SK-N-SH (cell line): ENCODE measurements at regions not wholly inside any gene's neighbourhood (a gene's known extent, or its start where the extent isn't known, plus 50 kb on each side); places are given as distances from the start of the nearest gene placed in this dataset.

ENCODE experiments used
- CTCF ChIA-PET: fragments of 300-600, 350-600 bp; formaldehyde crosslinking; extraction: SDS; loops from one replicate; lab custom pipeline; 2021; lab: Yijun Ruan, JAX
- POLR2A ChIA-PET: fragments of 350-600 bp; sonication (Branson Sonifier 250); formaldehyde crosslinking; extraction: SDS; loops from one replicate; lab custom pipeline; 2020; ENCODE audit warnings: antibody characterized with exemption, inconsistent platforms; lab: Yijun Ruan, JAX
- DNase-seq: peaks from one replicate; pipeline ENCODE4 v3.0.0; 2012
- H2AFZ ChIP-seq: fragments of 200-600 bp; sonication (generic); 2 replicates; pipeline ENCODE4 v1.8.1; 2016; ENCODE audit warnings: antibody characterized with exemption, mild to moderate bottlenecking, low read depth
- H3F3A ChIP-seq: fragments of 200-600 bp; sonication (generic); replicated peaks from 2 replicates; pipeline ENCODE3; 2016; ENCODE audit warnings: antibody characterized with exemption, mild to moderate bottlenecking; ENCODE audit not compliant: insufficient read depth
- H3K27ac ChIP-seq, 2 experiments: fragments of 200-500 bp in 1 of 2; fragments of 200-600 bp in 1 of 2; sonication (Bioruptor generic) in 1 of 2; sonication (generic), shearing (Covaris generic) in 1 of 2; 2 replicates each; pipeline versions ENCODE4 v1.5.1 to v1.6.1; 2014 to 2016; ENCODE audit warnings: low read depth in 2 of 2, inconsistent platforms in 1 of 2, low read length in 1 of 2, mild to moderate bottlenecking in 1 of 2, mixed read lengths in 1 of 2
- H3K27me3 ChIP-seq: fragments of 200-600 bp; sonication (generic), shearing (Covaris generic); 2 replicates; pipeline ENCODE4 v1.6.1; 2016; ENCODE audit warnings: mixed run types; ENCODE audit not compliant: insufficient read depth
- H3K36me3 ChIP-seq, 2 experiments: fragments of 200-500 bp in 1 of 2; fragments of 200-600 bp in 1 of 2; sonication (Bioruptor generic) in 1 of 2; sonication (generic) in 1 of 2; replicated peaks in 1 of 2; 2 replicates each; pipeline versions ENCODE3 to v1.5.1; 2014 to 2016; ENCODE audit warnings: low read length in 1 of 2, mild to moderate bottlenecking in 1 of 2; ENCODE audit not compliant: insufficient read depth in 2 of 2, control insufficient read depth in 1 of 2
- H3K4me1 ChIP-seq, 2 experiments: fragments of 200-500 bp in 1 of 2; fragments of 200-600 bp in 1 of 2; sonication (Bioruptor generic) in 1 of 2; sonication (generic), shearing (Covaris generic) in 1 of 2; 2 replicates each; pipeline versions ENCODE4 v1.5.1 to v1.6.1; 2014 to 2016; ENCODE audit warnings: low read depth in 1 of 2, low read length in 1 of 2, mixed run types in 1 of 2; ENCODE audit not compliant: insufficient read depth in 2 of 2, control insufficient read depth in 1 of 2
- H3K4me2 ChIP-seq: fragments of 200-600 bp; sonication (generic), shearing (Covaris generic); 2 replicates; pipeline ENCODE4 v1.6.1; 2017; ENCODE audit warnings: mixed run types
- H3K4me3 ChIP-seq, 2 experiments: fragments of 200-500 bp in 1 of 2; fragments of 200-600 bp in 1 of 2; sonication (Bioruptor generic) in 1 of 2; sonication (generic), shearing (Covaris generic) in 1 of 2; 2 replicates each; pipeline versions ENCODE4 v1.5.1 to v1.8.1; 2014 to 2016; ENCODE audit warnings: low read depth in 2 of 2, inconsistent platforms in 1 of 2, low read length in 1 of 2, mild to moderate bottlenecking in 1 of 2, mixed read lengths in 1 of 2, moderate library complexity in 1 of 2
- H3K79me2 ChIP-seq: fragments of 200-600 bp; sonication (generic); 2 replicates; pipeline ENCODE4 v1.8.1; 2017; ENCODE audit warnings: mild to moderate bottlenecking; ENCODE audit not compliant: insufficient read depth
- H3K9ac ChIP-seq: fragments of 200-600 bp; sonication (generic); 2 replicates; pipeline ENCODE4 v1.6.1; 2017; ENCODE audit warnings: mixed run types
- H3K9me2 ChIP-seq: fragments of 200-600 bp; sonication (generic); 2 replicates; pipeline ENCODE4 v1.6.1; 2017; ENCODE audit warnings: mixed run types
- H3K9me3 ChIP-seq: fragments of 200-600 bp; sonication (generic); 2 replicates; pipeline ENCODE4 v1.6.1; 2017; ENCODE audit warnings: mixed run types, mild to moderate bottlenecking, moderate library complexity
- H4K20me1 ChIP-seq: fragments of 200-600 bp; sonication (generic); 2 replicates; pipeline ENCODE4 v1.6.1; 2017; ENCODE audit warnings: mild to moderate bottlenecking, mixed run types; ENCODE audit not compliant: insufficient read depth
- CHD2 ChIP-seq: fragments of 150-350 bp; IDR thresholded peaks from 2 replicates; pipeline ENCODE4 v1.6.1; 2018; ENCODE audit warnings: low read length; ENCODE audit not compliant: partially characterized antibody
- CTCF ChIP-seq: fragments of 200-600 bp; sonication (generic); IDR thresholded peaks from 2 replicates; pipeline ENCODE4 v1.6.1; 2017; ENCODE audit warnings: antibody characterized with exemption, mild to moderate bottlenecking, moderate library complexity
- EZH2phosphoT487 ChIP-seq: fragments of 200-600 bp; sonication (generic); IDR thresholded peaks from 2 replicates; pipeline ENCODE4 v1.6.1; 2017; ENCODE audit warnings: low read depth, mixed run types, mild to moderate bottlenecking, antibody characterized with exemption, moderate library complexity, borderline replicate concordance
- FOSL2 ChIP-seq: IDR thresholded peaks from 2 replicates; pipeline ENCODE4 v1.4.0; 2012; ENCODE audit warnings: low read depth, mild to moderate bottlenecking, moderate library complexity, borderline replicate concordance
- FOXJ3 ChIP-seq: sonication (generic); formaldehyde crosslinking; IDR thresholded peaks from 2 replicates; pipeline ENCODE4 v1.5.1; 2020; ENCODE audit warnings: mild to moderate bottlenecking, missing genetic modification reagents
- GABPA ChIP-seq: IDR thresholded peaks from 2 replicates; pipeline ENCODE4 v1.4.0; 2012; ENCODE audit warnings: low read depth, mild to moderate bottlenecking
- IRF3 ChIP-seq: fragments of 150-350 bp; IDR thresholded peaks from 2 replicates; pipeline ENCODE4 v1.6.1; 2016; ENCODE audit warnings: mild to moderate bottlenecking, low read depth, low read length
- MAX ChIP-seq: IDR thresholded peaks from 2 replicates; pipeline ENCODE4 v1.4.0; 2012; ENCODE audit warnings: low read depth
- MEF2A ChIP-seq: IDR thresholded peaks from 2 replicates; pipeline ENCODE4 v1.4.0; 2012; ENCODE audit warnings: low read depth, borderline replicate concordance
- MXI1 ChIP-seq: IDR thresholded peaks from 2 replicates; pipeline ENCODE4 v1.6.1; 2012; ENCODE audit warnings: mild to moderate bottlenecking, low read depth, low read length, improper control_type of control experiment
- NFIC ChIP-seq: IDR thresholded peaks from 2 replicates; pipeline ENCODE4 v1.4.0; 2012; ENCODE audit warnings: borderline replicate concordance
- NRF1 ChIP-seq: IDR thresholded peaks from 2 replicates; pipeline ENCODE4 v1.6.1; 2012; ENCODE audit warnings: low read depth, mild to moderate bottlenecking, low read length
- POLR2AphosphoS5 ChIP-seq: IDR thresholded peaks from 2 replicates; pipeline ENCODE4 v1.6.1; 2012; ENCODE audit warnings: low read depth, low read length
- RAD21 ChIP-seq: IDR thresholded peaks from 2 replicates; pipeline ENCODE4 v1.6.1; 2012; ENCODE audit warnings: mild to moderate bottlenecking, low read length
- REST ChIP-seq: IDR thresholded peaks from 2 replicates; pipeline ENCODE4 v1.6.1; 2012; ENCODE audit warnings: mild to moderate bottlenecking, low read depth, low read length, moderate library complexity
- RXRA ChIP-seq: IDR thresholded peaks from 2 replicates; pipeline ENCODE4 v1.4.0; 2012; ENCODE audit warnings: low read depth, mild to moderate bottlenecking, borderline replicate concordance
- SIN3A ChIP-seq: IDR thresholded peaks from 2 replicates; pipeline ENCODE4 v1.6.1; 2012; ENCODE audit warnings: low read depth, mild to moderate bottlenecking, low read length, moderate library complexity, borderline replicate concordance
- SMC3 ChIP-seq: IDR thresholded peaks from 2 replicates; pipeline ENCODE4 v1.6.1; 2012; ENCODE audit warnings: low read depth, low read length, improper control_type of control experiment
- TAF1 ChIP-seq: IDR thresholded peaks from 2 replicates; pipeline ENCODE4 v1.6.1; 2012; ENCODE audit warnings: low read depth, mild to moderate bottlenecking, low read length, moderate library complexity, borderline replicate concordance
- TCF12 ChIP-seq: IDR thresholded peaks from 2 replicates; pipeline ENCODE4 v1.4.0; 2012
- WGBS: methylation state at CpG from one replicate; pipeline ENCODE4 v1.1.6; 2017; ENCODE audit warnings: low lambda C conversion rate; 5-methylcytosine and 5-hydroxymethylcytosine counted together

GRCh38 chr2:9765611-9766531, 77.4 kb upstream of the TAF1B start:
- Histone ChIP-seq H3K9me2 (no peaks in the 10 kb centered on the region), H3K27ac (no peak overlapping the region), H3K9ac (no peak overlapping the region), H3K4me2 (no peak overlapping the region), H3K79me2 (no peaks in the 10 kb centered on the region), H3K9me3 (no peaks in the 10 kb centered on the region), H2AFZ (no peak overlapping the region), H3K4me3 (no peak overlapping the region), H3K4me1 (peaks cover 0 to 30% of the 10 kb centered on the region in 2 experiments; a peak in 2 of 4 replicates), H3F3A (no peaks in the 10 kb centered on the region), H4K20me1 (no peaks in the 10 kb centered on the region), H3K27me3 (no peaks in the 10 kb centered on the region), H3K36me3 (no peaks in the 10 kb centered on the region)
- CTCF ChIA-PET: interaction anchor here (1.9 to 2.6 kb wide), 2 partner anchors 33 to 48 kb away, joined by 5 to 8 read pairs; no protein-coding TSS in a partner anchor
- WGBS: 79% methylated on average over 16 of the region's 18 CpGs
- no peak for DNase-seq
- POLR2A ChIA-PET: interaction anchor here (0.6 kb wide), 1 partner anchor 136 kb away, joined by 3 read pairs; no protein-coding TSS in a partner anchor
- TF ChIP-seq RXRA (no peak), MXI1 (no peak), EZH2phosphoT487 (no peak), GABPA (no peak), NRF1 (no peak), NFIC (no peak), FOXJ3 (CRISPR knock-in tag) (no peak), MAX (no peak), RAD21 (no peak), POLR2AphosphoS5 (no peak), CTCF (no peak), SMC3 (no peak), IRF3 (no peak), CHD2 (no peak), TCF12 (no peak), FOSL2 (no peak), MEF2A (no peak), REST (no peak), TAF1 (no peak), SIN3A (no peak)
